ENCODE measurements at regions not wholly inside any gene's neighbourhood (a gene's known extent, or its start where the extent isn't known, plus 50 kb on each side); places are given as distances from the start of the nearest gene placed in this dataset.

- Mint-ChIP-seq H3K27me3 (ENCODE audit: low read depth) (peaks cover 12% of the 10 kb centered on the region), H3K36me3 (no peaks in the 10 kb centered on the region), H3K4me1 (no peaks in the 10 kb centered on the region), H3K9me3 (peaks cover 3% of the 10 kb centered on the region), H3K27ac (no peak overlapping the region), H3K4me3 (no peak overlapping the region)
- DNase-seq (ENCODE audit: low spot score in 2 of 2, unreplicated experiment in 2 of 2): no peak
- TF ChIP-seq CTCF (IDR thresholded peaks at IDR 0.05; ENCODE audit: unreplicated experiment): no peak
These were observed 128.2 kb upstream of the PRSS16 start for GRCh38 chr6:27119329-27119728.

GRCh38 chr6:27119761-27120160, 127.7 kb upstream of the PRSS16 start:
- H3K9me3 Mint-ChIP-seq: peaks cover 2% of the 10 kb centered on the region
- no peak for TF ChIP-seq CTCF (IDR thresholded peaks at IDR 0.05; ENCODE audit: unreplicated experiment)
- no peak for DNase-seq (ENCODE audit: low spot score in 2 of 2, unreplicated experiment in 2 of 2)
- H3K27me3 Mint-ChIP-seq (ENCODE audit: low read depth): peaks cover 12% of the 10 kb centered on the region
- H3K4me3 Mint-ChIP-seq: no peak overlapping the region
- no peaks in the 10 kb centered on the region for H3K4me1 Mint-ChIP-seq
- H3K36me3 Mint-ChIP-seq: no peaks in the 10 kb centered on the region
- H3K27ac Mint-ChIP-seq: no peak overlapping the region

- Mint-ChIP-seq H3K36me3 (no peaks in the 10 kb centered on the region), H3K27ac (no peak overlapping the region), H3K9me3 (no peaks in the 10 kb centered on the region), H3K4me1 (peaks cover 5% of the 10 kb centered on the region), H3K27me3 (ENCODE audit: low read depth) (peaks cover 12% of the 10 kb centered on the region), H3K4me3 (no peak overlapping the region)
- TF ChIP-seq CTCF (IDR thresholded peaks at IDR 0.05; ENCODE audit: unreplicated experiment): no peak
- DNase-seq (ENCODE audit: low spot score in 2 of 2, unreplicated experiment in 2 of 2): no peak
These were observed 125.9 kb upstream of the PRSS16 start for GRCh38 chr6:27121640-27122039.

GRCh38 chr6:27124252-27124657, 123.2 kb upstream of the PRSS16 start:
- Mint-ChIP-seq H3K4me1 (peaks cover 14% of the 10 kb centered on the region), H3K27me3 (ENCODE audit: low read depth) (peaks cover 6% of the 10 kb centered on the region), H3K9me3 (no peaks in the 10 kb centered on the region), H3K36me3 (no peaks in the 10 kb centered on the region), H3K27ac (no peak overlapping the region), H3K4me3 (no peak overlapping the region)
- no peak for TF ChIP-seq CTCF (IDR thresholded peaks at IDR 0.05; ENCODE audit: unreplicated experiment)
- no peak for DNase-seq (ENCODE audit: low spot score in 2 of 2, unreplicated experiment in 2 of 2)

GRCh38 chr6:27126046-27126814, 121.3 kb upstream of the PRSS16 start:
- Mint-ChIP-seq H3K27me3 (ENCODE audit: low read depth) (no peaks in the 10 kb centered on the region), H3K9me3 (no peaks in the 10 kb centered on the region), H3K27ac (no peak overlapping the region), H3K4me1 (peaks cover 14% of the 10 kb centered on the region), H3K36me3 (no peaks in the 10 kb centered on the region), H3K4me3 (peak overlapping the region; percentile 71)
- no peak for TF ChIP-seq CTCF (IDR thresholded peaks at IDR 0.05; ENCODE audit: unreplicated experiment)
- no peak for DNase-seq (ENCODE audit: low spot score in 2 of 2, unreplicated experiment in 2 of 2)
